Chondrocyte (in vitro differentiated cells): ENCODE measurements at regions not wholly inside any gene's neighbourhood (a gene's known extent, or its start where the extent isn't known, plus 50 kb on each side); places are given as distances from the start of the nearest gene placed in this dataset.

Experiments
- DNase-seq: peaks from one replicate; pipeline ENCODE4 v3.0.0; 2021; ENCODE audit warnings: mixed read lengths, low spot score
- H3K27ac Mint-ChIP-seq: one replicate; pipeline ENCODE4 v1.8.0; 2021; ENCODE audit warnings: mild to moderate bottlenecking, moderate library complexity, mixed read lengths; ENCODE audit not compliant: unreplicated experiment
- H3K27me3 Mint-ChIP-seq: 2 replicates; pipeline ENCODE4 v1.8.0; 2021; ENCODE audit warnings: low read depth, mixed read lengths
- H3K36me3 Mint-ChIP-seq: 2 replicates; pipeline ENCODE4 v1.8.0; 2021; ENCODE audit warnings: low read depth, mixed read lengths
- H3K4me1 Mint-ChIP-seq: 2 replicates; pipeline ENCODE4 v1.8.0; 2021; ENCODE audit warnings: low read depth, mild to moderate bottlenecking, mixed read lengths
- H3K4me3 Mint-ChIP-seq: one replicate; pipeline ENCODE4 v1.8.0; 2021; ENCODE audit warnings: mild to moderate bottlenecking, moderate library complexity, mixed read lengths; ENCODE audit not compliant: unreplicated experiment
- H3K9me3 Mint-ChIP-seq: 2 replicates; pipeline ENCODE4 v1.8.0; 2021; ENCODE audit warnings: low read depth, mixed read lengths
- TF ChIP-seq, protein P1 (sequence below): fragments of 200-600 bp; sonication (generic); IDR thresholded peaks from 2 replicates; pipeline ENCODE4 v1.5.0; 2021; ENCODE audit warnings: antibody characterized with exemption, mild to moderate bottlenecking, moderate library complexity

DNA sequence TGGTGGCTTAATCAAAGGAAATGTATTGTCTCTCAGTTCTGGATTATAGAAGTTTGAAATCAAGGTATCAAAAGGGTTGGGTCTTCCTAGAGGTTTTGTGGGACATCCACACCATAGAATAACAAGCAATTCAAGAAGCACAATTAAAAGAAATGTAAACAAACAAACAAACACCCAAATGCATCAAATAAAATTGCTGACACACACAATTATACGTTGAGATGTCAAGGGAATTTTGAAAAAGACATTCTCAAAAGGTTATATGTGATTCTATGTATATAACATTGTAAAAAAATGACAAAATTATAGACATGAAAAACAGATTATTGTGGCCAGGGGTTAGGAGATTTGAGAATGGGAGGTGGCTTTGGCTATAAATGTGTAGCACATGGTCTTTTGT is 250.7 kb upstream of the AGA start:
- H3K27me3 Mint-ChIP-seq = peaks cover 6% of the 10 kb centered on the region
- TF ChIP-seq, protein P1, sequence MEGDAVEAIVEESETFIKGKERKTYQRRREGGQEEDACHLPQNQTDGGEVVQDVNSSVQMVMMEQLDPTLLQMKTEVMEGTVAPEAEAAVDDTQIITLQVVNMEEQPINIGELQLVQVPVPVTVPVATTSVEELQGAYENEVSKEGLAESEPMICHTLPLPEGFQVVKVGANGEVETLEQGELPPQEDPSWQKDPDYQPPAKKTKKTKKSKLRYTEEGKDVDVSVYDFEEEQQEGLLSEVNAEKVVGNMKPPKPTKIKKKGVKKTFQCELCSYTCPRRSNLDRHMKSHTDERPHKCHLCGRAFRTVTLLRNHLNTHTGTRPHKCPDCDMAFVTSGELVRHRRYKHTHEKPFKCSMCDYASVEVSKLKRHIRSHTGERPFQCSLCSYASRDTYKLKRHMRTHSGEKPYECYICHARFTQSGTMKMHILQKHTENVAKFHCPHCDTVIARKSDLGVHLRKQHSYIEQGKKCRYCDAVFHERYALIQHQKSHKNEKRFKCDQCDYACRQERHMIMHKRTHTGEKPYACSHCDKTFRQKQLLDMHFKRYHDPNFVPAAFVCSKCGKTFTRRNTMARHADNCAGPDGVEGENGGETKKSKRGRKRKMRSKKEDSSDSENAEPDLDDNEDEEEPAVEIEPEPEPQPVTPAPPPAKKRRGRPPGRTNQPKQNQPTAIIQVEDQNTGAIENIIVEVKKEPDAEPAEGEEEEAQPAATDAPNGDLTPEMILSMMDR = no peak

DNA sequence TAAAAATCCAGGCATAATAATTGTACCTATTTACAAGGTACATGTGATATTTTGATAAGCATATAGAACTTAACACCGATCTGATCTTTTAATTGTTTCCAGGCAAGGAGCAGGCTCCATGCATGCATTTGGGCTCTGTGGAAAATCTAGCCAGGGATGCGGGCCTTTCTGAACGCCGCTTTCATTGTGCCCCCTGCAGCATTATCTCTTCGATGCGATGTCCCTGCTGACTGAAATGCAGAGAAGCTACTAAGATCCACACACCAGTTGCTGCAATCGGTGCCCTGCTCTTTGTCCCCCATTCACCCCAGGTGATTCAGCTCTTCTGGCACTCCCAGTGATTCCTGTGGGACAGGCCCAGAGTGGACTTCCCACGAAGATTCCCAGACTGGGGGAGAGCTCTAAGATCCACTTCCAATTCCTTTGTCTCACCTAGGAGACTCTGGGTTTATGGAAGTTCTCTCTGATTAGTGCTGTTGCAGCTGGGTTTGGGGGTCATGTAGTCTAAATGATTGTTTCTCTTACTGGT is 254.3 kb upstream of the AGA start:
- Mint-ChIP-seq H3K9me3 (peaks cover 2% of the 10 kb centered on the region), H3K27ac (no peak overlapping the region), H3K27me3 (peaks cover 6% of the 10 kb centered on the region), H3K4me1 (peaks cover 5% of the 10 kb centered on the region), H3K4me3 (no peak overlapping the region), H3K36me3 (no peaks in the 10 kb centered on the region)
- TF ChIP-seq, protein P1 = no peak
- no peak for DNase-seq

More for the DNA sequence above, 250.7 kb upstream of the AGA start:
- Mint-ChIP-seq H3K9me3 (no peaks in the 10 kb centered on the region), H3K36me3 (no peaks in the 10 kb centered on the region), H3K4me3 (no peak overlapping the region), H3K4me1 (no peaks in the 10 kb centered on the region), H3K27ac (no peak overlapping the region)
- DNase-seq = no peak

DNA sequence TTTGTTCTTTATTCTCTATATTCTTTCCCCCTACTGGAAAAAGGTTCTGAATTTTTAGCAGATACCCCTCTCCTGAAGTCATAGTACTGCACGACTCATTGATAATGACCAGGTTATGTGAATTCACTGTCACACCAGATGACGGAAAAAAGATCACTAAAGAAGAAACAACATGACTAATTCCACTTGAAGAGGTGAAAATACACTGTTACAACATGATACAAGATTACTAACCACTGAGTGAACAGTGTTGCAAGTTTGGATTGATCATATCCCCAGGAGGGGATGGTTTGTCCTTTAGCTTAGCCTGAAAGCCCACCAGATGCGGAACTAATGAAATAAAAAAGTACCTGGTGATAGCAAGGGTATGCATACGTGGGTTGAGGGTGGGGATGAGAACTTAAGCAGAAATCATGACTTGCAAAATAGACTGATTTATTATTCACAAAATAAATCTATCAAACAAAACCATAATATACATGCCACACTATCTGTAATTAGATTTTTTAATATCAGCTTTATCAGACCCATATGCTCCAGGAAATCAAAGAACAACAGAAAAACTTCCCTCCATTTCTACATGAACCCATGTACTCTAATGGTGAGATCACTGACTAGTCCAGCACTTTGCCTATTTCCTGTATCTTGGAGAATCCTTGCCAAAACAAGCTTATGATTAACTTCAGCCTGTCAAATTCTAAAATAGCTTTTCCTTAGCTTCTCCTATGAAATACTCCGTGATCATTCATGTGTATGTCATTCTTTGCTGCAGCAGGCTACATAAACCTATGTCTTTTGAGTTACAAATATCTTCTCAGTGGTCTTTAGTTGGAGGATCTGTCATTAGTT is 257.4 kb upstream of the AGA start:
- DNase-seq = no peak
- Mint-ChIP-seq H3K4me3 (no peak overlapping the region), H3K36me3 (no peaks in the 10 kb centered on the region), H3K27me3 (no peaks in the 10 kb centered on the region), H3K4me1 (peaks cover 5% of the 10 kb centered on the region), H3K27ac (no peak overlapping the region), H3K9me3 (peaks cover 7% of the 10 kb centered on the region)
- TF ChIP-seq, protein P1 = no peak

DNA sequence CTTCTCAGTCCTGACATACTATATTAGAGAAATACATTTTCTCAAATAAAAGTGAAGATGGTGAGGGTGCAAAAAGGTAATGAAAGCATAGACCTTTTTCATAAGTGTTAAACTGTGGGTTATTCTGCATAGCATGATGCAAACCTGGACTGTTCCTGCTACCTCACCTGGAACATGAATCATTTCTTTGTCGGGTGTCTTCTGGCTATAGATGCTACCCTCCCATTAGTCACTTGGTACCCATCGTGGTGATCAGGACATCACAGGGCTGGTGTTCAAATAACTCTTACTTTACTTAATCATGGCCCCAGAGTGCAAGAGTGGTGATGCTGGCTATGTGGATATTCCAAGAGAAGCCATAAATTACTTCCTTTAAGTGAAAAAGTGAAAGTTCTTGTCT is 264.7 kb upstream of the AGA start:
- peaks cover 1% of the 10 kb centered on the region for H3K27me3 Mint-ChIP-seq
- H3K36me3 Mint-ChIP-seq = no peaks in the 10 kb centered on the region
- H3K4me3 Mint-ChIP-seq = no peak overlapping the region
- H3K9me3 Mint-ChIP-seq = peaks cover 5% of the 10 kb centered on the region
- no peaks in the 10 kb centered on the region for H3K4me1 Mint-ChIP-seq
- H3K27ac Mint-ChIP-seq = no peak overlapping the region
- TF ChIP-seq, protein P1 = no peak
- no peak for DNase-seq

DNA sequence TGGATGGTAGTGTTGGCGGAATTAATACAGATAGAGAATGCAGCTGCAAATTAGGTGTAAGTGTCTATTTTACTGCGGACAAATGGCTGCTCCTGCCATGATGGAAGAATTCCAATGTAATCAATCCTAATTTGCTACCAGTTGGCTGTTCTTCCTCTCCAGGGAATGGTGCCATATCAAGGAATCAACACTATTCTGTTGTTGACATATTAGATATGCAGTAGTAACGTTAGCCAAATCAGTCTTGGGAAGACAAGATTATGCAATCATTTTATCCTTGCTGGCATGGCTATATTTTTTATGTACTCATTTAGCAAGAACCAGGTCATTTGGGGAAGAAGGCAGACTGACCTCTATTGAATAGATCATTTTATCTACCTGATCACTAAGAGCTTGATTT is 271.2 kb upstream of the AGA start:
- Mint-ChIP-seq H3K4me3 (no peak overlapping the region), H3K27ac (no peak overlapping the region), H3K4me1 (no peaks in the 10 kb centered on the region), H3K9me3 (no peaks in the 10 kb centered on the region), H3K27me3 (peaks cover 6% of the 10 kb centered on the region), H3K36me3 (no peaks in the 10 kb centered on the region)
- DNase-seq = no peak
- TF ChIP-seq, protein P1 = no peak
